PFSK-1 (cell line): ENCODE measurements at regions not wholly inside any gene's neighbourhood (a gene's known extent, or its start where the extent isn't known, plus 50 kb on each side); places are given as distances from the start of the nearest gene placed in this dataset.

ENCODE experiments used
- FOXP2 ChIP-seq: optimal IDR thresholded peaks from 2 replicates; pipeline ENCODE3; 2011; ENCODE audit warnings: borderline replicate concordance, control low read depth, inconsistent platforms; ENCODE audit not compliant: insufficient read depth; ENCODE audit errors: extremely low read length, extremely low read depth
- POLR2AphosphoS5 ChIP-seq: IDR thresholded peaks from 2 replicates; pipeline ENCODE4 v1.6.1; 2012; ENCODE audit warnings: low read depth, mild to moderate bottlenecking, control low read depth, low read length, moderate library complexity
- SIN3A ChIP-seq: IDR thresholded peaks from 2 replicates; pipeline ENCODE4 v1.6.1; 2012; ENCODE audit warnings: mild to moderate bottlenecking, low read length, moderate library complexity, borderline replicate concordance; ENCODE audit not compliant: insufficient read depth
- TAF1 ChIP-seq: IDR thresholded peaks from 2 replicates; pipeline ENCODE4 v1.6.1; 2012; ENCODE audit warnings: low read length, control low read depth, borderline replicate concordance; ENCODE audit not compliant: insufficient read depth
- TF ChIP-seq, protein P1 (sequence below), 2 experiments: IDR thresholded peaks; 2 replicates each; pipeline versions ENCODE4 v1.6.1 to v1.8.0; 2011 to 2012; ENCODE audit warnings: low read depth in 2 of 2, low read length in 2 of 2, control low read depth in 1 of 2, inconsistent platforms in 1 of 2, mild to moderate bottlenecking in 1 of 2, moderate library complexity in 1 of 2; ENCODE audit not compliant: insufficient read depth in 1 of 2

DNA sequence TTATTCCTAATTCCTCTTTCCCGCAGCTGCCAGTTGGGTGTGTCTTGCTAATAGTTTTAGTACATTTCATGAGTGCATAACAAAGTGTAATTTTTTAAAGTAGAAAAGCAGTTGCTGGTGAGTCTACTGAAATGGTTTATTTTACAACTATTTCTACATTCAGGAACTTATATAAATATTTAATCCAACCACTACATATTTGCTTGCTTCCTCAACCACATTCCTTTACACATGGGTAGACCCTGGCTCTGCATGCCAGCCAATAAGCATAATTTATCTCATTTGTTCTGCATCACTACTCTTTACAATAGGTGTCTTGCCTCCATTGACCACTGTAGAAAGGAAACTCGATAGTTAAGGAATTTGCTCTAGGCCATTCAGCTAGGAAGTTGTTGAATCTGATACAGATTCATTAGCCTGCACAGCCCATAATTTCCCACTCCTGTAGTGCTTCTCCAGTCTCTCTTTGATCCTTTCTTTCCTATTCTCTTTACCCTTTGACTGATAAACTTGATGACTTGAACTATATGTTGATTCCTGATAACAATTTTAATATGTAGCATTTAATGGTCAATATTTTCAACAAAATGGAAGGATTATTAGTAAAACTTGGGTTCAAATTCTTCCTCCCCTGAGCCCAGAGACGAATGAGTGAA is 342.5 kb upstream of the ACTBL2 start:
- TF ChIP-seq SIN3A, result no peak
- no peak for TF ChIP-seq TAF1
- TF ChIP-seq, protein P1, sequence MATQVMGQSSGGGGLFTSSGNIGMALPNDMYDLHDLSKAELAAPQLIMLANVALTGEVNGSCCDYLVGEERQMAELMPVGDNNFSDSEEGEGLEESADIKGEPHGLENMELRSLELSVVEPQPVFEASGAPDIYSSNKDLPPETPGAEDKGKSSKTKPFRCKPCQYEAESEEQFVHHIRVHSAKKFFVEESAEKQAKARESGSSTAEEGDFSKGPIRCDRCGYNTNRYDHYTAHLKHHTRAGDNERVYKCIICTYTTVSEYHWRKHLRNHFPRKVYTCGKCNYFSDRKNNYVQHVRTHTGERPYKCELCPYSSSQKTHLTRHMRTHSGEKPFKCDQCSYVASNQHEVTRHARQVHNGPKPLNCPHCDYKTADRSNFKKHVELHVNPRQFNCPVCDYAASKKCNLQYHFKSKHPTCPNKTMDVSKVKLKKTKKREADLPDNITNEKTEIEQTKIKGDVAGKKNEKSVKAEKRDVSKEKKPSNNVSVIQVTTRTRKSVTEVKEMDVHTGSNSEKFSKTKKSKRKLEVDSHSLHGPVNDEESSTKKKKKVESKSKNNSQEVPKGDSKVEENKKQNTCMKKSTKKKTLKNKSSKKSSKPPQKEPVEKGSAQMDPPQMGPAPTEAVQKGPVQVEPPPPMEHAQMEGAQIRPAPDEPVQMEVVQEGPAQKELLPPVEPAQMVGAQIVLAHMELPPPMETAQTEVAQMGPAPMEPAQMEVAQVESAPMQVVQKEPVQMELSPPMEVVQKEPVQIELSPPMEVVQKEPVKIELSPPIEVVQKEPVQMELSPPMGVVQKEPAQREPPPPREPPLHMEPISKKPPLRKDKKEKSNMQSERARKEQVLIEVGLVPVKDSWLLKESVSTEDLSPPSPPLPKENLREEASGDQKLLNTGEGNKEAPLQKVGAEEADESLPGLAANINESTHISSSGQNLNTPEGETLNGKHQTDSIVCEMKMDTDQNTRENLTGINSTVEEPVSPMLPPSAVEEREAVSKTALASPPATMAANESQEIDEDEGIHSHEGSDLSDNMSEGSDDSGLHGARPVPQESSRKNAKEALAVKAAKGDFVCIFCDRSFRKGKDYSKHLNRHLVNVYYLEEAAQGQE (IDR thresholded peaks at IDR 0.05; ENCODE audit: insufficient read depth in 1 of 2, low read depth in 2 of 2, low read length in 2 of 2), result no peak
- no peak for TF ChIP-seq POLR2AphosphoS5
- TF ChIP-seq FOXP2, result no peak

DNA sequence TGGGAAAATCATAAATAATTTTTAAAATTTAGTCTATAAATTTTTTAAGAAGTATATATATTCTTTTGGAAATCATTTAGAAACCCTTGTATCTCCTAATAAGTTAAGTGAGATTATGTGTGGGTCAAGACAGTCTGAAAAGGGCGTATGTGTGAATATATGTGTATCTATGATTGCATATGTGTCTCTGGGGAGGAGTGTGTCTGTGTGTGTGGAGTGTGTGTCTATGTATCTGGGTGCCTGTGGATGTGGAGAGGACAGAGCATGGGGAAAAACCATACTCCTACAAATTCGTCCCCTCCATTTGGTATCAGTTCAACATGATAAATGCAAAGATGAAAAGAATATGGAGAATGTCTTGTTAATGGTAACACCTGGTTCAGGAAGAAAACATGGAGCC is 342.0 kb upstream of the ACTBL2 start:
- no peak for TF ChIP-seq TAF1
- no peak for TF ChIP-seq FOXP2
- no peak for TF ChIP-seq SIN3A
- TF ChIP-seq POLR2AphosphoS5, result no peak
- TF ChIP-seq, protein P1 (IDR thresholded peaks at IDR 0.05; ENCODE audit: insufficient read depth in 1 of 2, low read depth in 2 of 2, low read length in 2 of 2), result no peak

DNA sequence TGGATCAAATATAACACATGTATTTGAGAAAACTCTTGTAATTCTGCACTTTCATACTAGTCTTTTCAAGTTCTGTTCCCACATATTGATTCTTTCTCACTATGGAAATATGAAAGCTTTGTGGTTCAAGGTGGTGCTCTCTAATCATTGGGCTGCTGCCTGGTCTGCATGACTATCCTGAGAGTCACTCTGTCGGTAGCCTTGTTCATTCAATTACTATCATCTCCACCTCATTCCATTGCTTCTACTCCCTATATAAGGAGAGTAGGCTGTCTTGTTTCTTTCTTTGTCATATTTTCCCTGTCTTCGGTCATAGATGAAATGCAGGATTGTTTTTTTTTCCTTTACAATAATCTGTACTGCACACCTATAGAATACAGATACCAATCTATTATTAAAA is 341.4 kb upstream of the ACTBL2 start:
- TF ChIP-seq POLR2AphosphoS5 (no peak), FOXP2 (no peak), TAF1 (no peak), SIN3A (no peak)
- TF ChIP-seq, protein P1 (IDR thresholded peaks at IDR 0.05; ENCODE audit: insufficient read depth in 1 of 2, low read depth in 2 of 2, low read length in 2 of 2), result no peak

DNA sequence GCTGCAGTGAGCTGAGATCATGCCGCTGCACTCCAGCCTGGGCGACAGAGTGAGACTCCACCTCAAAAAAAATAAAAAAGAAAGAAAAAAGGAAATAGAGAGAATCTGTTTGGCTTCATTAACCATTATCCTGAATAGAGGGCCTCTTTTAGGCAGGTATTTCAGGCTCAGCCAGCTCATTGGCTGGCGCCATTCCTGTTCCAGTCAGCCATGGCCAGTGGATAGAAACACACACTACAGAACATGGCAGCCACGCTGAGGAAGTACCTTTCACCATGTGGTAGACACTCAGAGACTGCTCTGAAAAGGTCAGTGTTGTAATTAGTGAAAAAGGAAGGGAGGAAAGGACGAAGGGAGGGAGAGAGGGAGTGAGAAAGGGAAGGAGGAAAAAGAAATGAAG is 340.0 kb upstream of the ACTBL2 start:
- no peak for TF ChIP-seq SIN3A
- no peak for TF ChIP-seq FOXP2
- TF ChIP-seq, protein P1 (IDR thresholded peaks at IDR 0.05; ENCODE audit: insufficient read depth in 1 of 2, low read depth in 2 of 2, low read length in 2 of 2), result no peak
- no peak for TF ChIP-seq POLR2AphosphoS5
- TF ChIP-seq TAF1, result no peak

DNA sequence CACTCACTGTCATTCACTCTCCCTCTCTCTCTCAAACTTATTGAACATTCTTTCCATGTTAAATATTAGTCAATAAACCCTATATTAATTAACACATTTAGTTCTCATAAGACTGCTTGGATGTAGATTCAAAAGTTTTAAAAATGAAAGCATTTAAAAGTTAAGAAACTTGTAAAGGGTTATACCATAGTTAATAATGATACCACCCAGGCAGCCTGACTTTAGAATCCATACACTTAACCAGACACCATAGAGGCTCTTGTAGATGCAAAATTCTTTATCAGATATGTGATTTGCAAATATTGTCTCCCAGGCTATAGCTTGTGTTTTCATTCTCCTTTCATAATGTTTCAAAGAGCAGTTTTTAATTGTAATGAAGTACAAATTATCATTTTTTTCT is 335.8 kb upstream of the ACTBL2 start:
- TF ChIP-seq, protein P1 (IDR thresholded peaks at IDR 0.05; ENCODE audit: insufficient read depth in 1 of 2, low read depth in 2 of 2, low read length in 2 of 2), result no peak
- TF ChIP-seq SIN3A (no peak), FOXP2 (no peak), POLR2AphosphoS5 (no peak), TAF1 (no peak)
